ENCODE measurements at regions not wholly inside any gene's neighbourhood (a gene's known extent, or its start where the extent isn't known, plus 50 kb on each side); places are given as distances from the start of the nearest gene placed in this dataset.

- Histone ChIP-seq H3K27me3 (replicated peaks in 1 of 4; ENCODE audit: control insufficient read depth in 3 of 4, extremely low read depth in 1 of 4, insufficient read depth in 3 of 4, low read length in 3 of 4) (peaks cover 0 to 4% (median 3%) of the 10 kb centered on the region in 4 experiments; a peak in 2 of 7 replicates), H3K79me2 (ENCODE audit: control insufficient read depth in 1 of 2, insufficient read depth in 2 of 2, low read length in 2 of 2) (no peaks in the 10 kb centered on the region), H3K23me2 (ENCODE audit: low read depth, low read length) (no peaks in the 10 kb centered on the region), H4K20me1 (replicated peaks in 1 of 2; ENCODE audit: control insufficient read depth in 1 of 2, insufficient read depth in 2 of 2, low read length in 2 of 2) (no peaks in the 10 kb centered on the region), H3K27ac (ENCODE audit: low read depth, low read length) (no peak overlapping the region), H2BK12ac (ENCODE audit: low read depth, low read length) (no peak overlapping the region), H2BK15ac (ENCODE audit: low read length) (no peak overlapping the region), H3K36me3 (ENCODE audit: control insufficient read depth in 2 of 4, insufficient read depth in 4 of 4, low read length in 3 of 4) (no peaks in the 10 kb centered on the region), H3K18ac (ENCODE audit: extremely low read depth, low read length) (no peak overlapping the region), H4K91ac (replicated peaks; ENCODE audit: insufficient read length, low read length) (no peak overlapping the region), H2BK20ac (ENCODE audit: low read length) (no peak overlapping the region), H3K23ac (ENCODE audit: insufficient read length) (no peak overlapping the region), H3K9ac (replicated peaks in 1 of 4; ENCODE audit: extremely low read depth in 1 of 4, low read depth in 3 of 4, low read length in 3 of 4) (no peak overlapping the region), H2AFZ (ENCODE audit: low read length) (0 out of 2 replicates have a peak overlapping the region, but pooled peaks have one; percentile 11), H3K79me1 (ENCODE audit: low read depth, low read length) (no peaks in the 10 kb centered on the region), H3K4me3 (ENCODE audit: extremely low read depth in 1 of 4, insufficient read depth in 2 of 4, low read depth in 3 of 4, low read length in 4 of 4) (no peak overlapping the region), H2BK120ac (replicated peaks; ENCODE audit: low read depth, low read length) (no peak overlapping the region), H3K9me3 (ENCODE audit: insufficient read depth in 2 of 2, low read depth in 1 of 2, low read length in 1 of 2) (no peaks in the 10 kb centered on the region), H3K4ac (replicated peaks; ENCODE audit: insufficient read length, low read depth, low read length) (no peak overlapping the region), H2AK5ac (ENCODE audit: low read depth, low read length) (no peak overlapping the region), H2BK5ac (ENCODE audit: low read depth, low read length) (no peak overlapping the region), H4K8ac (ENCODE audit: extremely low read depth, insufficient read depth, low read length) (no peak overlapping the region), H3K56ac (replicated peaks; ENCODE audit: insufficient read length, low read depth, low read length) (no peak overlapping the region), H3K4me2 (ENCODE audit: insufficient read depth in 1 of 2, low read depth in 2 of 2, low read length in 2 of 2) (no peak overlapping the region), H3K14ac (ENCODE audit: insufficient read length) (no peak overlapping the region), H4K5ac (ENCODE audit: insufficient read length, low read depth, low read length) (no peak overlapping the region), H3K4me1 (replicated peaks in 1 of 4; ENCODE audit: control insufficient read depth in 3 of 4, insufficient read depth in 4 of 4, low read length in 3 of 4) (peaks cover 0 to 6% (median 2%) of the 10 kb centered on the region in 4 experiments; a peak in 4 of 7 replicates)
- ChIA-PET POLR2A (ENCODE audit: partially characterized antibody) (no interaction called here), CTCF (ENCODE audit: partially characterized antibody) (interaction anchor here (0.6 to 3.6 kb wide), 23 partner anchors 9 to 376 kb away, joined by 3 to 20 read pairs (median 4); no protein-coding TSS in a partner anchor)
- 67% methylated on average over 3 of the region's 3 CpGs; no CpG with 5 or more reads in 1 of the 2 experiments for whole genome bisulfite sequencing, 2 experiments (ENCODE audit: extremely low coverage in 1 of 2, insufficient coverage in 1 of 2, insufficient read length in 1 of 2, insufficient replicate concordance in 2 of 2, low coverage in 1 of 2, low lambda C conversion rate in 2 of 2, missing lambda C conversion rate in 1 of 2)
- TF ChIP-seq CBX8 (IDR thresholded peaks at IDR 0.05; ENCODE audit: borderline replicate concordance, low read depth, low read length) (no peak), NANOG (IDR thresholded peaks at IDR 0.05; ENCODE audit: insufficient read depth, low read depth, low read length, poor library complexity, severe bottlenecking) (no peak), RAD21 (IDR thresholded peaks at IDR 0.05 in 1 of 2, conservative IDR thresholded peaks at IDR 0.05 in 1 of 2; ENCODE audit: low read depth in 2 of 2, low read length in 2 of 2) (peak; percentile 46 to 60), KDM4A (IDR thresholded peaks at IDR 0.05; ENCODE audit: low read depth, low read length, severe bottlenecking) (no peak), E2F6 (IDR thresholded peaks at IDR 0.05) (peak; percentile 71; the same call in 1 of the 2 replicates), CTCF (IDR thresholded peaks at IDR 0.05; ENCODE audit: control extremely low read depth in 1 of 3, insufficient read depth in 1 of 3, low read depth in 1 of 3, low read length in 3 of 3) (peak; percentile 43 to 68 (median 51))
- FAIRE-seq = peak; percentile 77
- no peak for DNase-seq (ENCODE audit: low read depth in 1 of 2, low spot score in 2 of 2)
These were observed 172.8 kb upstream of the FSTL4 start for GRCh38 chr5:133785182-133785581.
